K562 (cell line): ENCODE measurements at regions not wholly inside any gene's neighbourhood (a gene's known extent, or its start where the extent isn't known, plus 50 kb on each side); places are given as distances from the start of the nearest gene placed in this dataset.

ENCODE experiments used
- ATAC-seq: fragments of 200-7000 bp; cut with Tn5 transposase; 3 replicates; pipeline ENCODE4 v1.9.1; 2020; ENCODE audit warnings: moderate library complexity
- BruUV-seq: library from RNA; stranded (reverse); fragments of 400-500 nt; replicated peaks from 2 replicates; lab custom pipeline; 2021; lab: Mats Ljungman, UMichigan
- CTCF ChIA-PET: fragments of 300-600 bp; formaldehyde crosslinking; extraction: SDS; loops from one replicate; lab custom pipeline; 2021; ENCODE audit warnings: low intra/inter-chr PET ratio; lab: Yijun Ruan, JAX
- POLR2A ChIA-PET: fragments of 300-600, 350-650 bp; sonication (Branson Sonifier 250); formaldehyde crosslinking; extraction: SDS; loops from one replicate; lab custom pipeline; 2021; ENCODE audit warnings: antibody characterized with exemption, inconsistent platforms; lab: Yijun Ruan, JAX
- DNase-seq, 4 experiments: peaks; one replicate each; pipeline versions ENCODE4 v3.0.0 to v3.0.0-alpha.2; 2011 to 2018; ENCODE audit warnings: low spot score in 3 of 4, mixed read lengths in 3 of 4; ENCODE audit errors: extremely low read depth in 1 of 4
- FAIRE-seq: peaks from 2 replicates; lab custom pipeline; 2011; peaks lifted over from hg19 to GRCh38; lab: Jason Lieb, UNC
- H2AFZ ChIP-seq: 2 replicates; pipeline ENCODE4 v1.6.0; 2011; ENCODE audit warnings: low read depth, low read length, control low read depth, inconsistent platforms
- H3K27ac ChIP-seq: fragments of 200-600 bp; 3 replicates; pipeline ENCODE4 v1.8.0; 2011; ENCODE audit warnings: low read depth, mild to moderate bottlenecking, control low read depth, inconsistent platforms, low read length, moderate library complexity, mixed read lengths; ENCODE audit errors: extremely low read depth
- H3K27me3 ChIP-seq, 2 experiments: fragments of 300-600 bp in 1 of 2; 2 replicates in 1 of 2; 3 replicates in 1 of 2; pipeline versions ENCODE4 v1.6.0 to v1.8.0; 2011; ENCODE audit warnings: inconsistent platforms in 2 of 2, low read length in 2 of 2, mild to moderate bottlenecking in 1 of 2, mixed read lengths in 1 of 2, moderate library complexity in 1 of 2; ENCODE audit not compliant: control insufficient read depth in 2 of 2, insufficient read depth in 2 of 2
- H3K36me3 ChIP-seq: fragments of 300-600 bp; 3 replicates; pipeline ENCODE4 v1.8.0; 2011; ENCODE audit warnings: mild to moderate bottlenecking, low read length, inconsistent platforms; ENCODE audit not compliant: control insufficient read depth, insufficient read depth
- H3K4me1 ChIP-seq, 2 experiments: fragments of 200-600 bp in 1 of 2; replicated peaks in 1 of 2; 2 replicates in 1 of 2; 3 replicates in 1 of 2; pipeline versions ENCODE4 v1.5.1 to v1.8.0; 2011; ENCODE audit warnings: inconsistent platforms in 2 of 2, low read length in 2 of 2, mild to moderate bottlenecking in 1 of 2, mixed read lengths in 1 of 2, moderate library complexity in 1 of 2; ENCODE audit not compliant: control insufficient read depth in 2 of 2, insufficient read depth in 2 of 2
- H3K4me2 ChIP-seq: 2 replicates; pipeline ENCODE4 v1.6.1; 2011; ENCODE audit warnings: low read length, control low read depth, inconsistent platforms, mixed read lengths; ENCODE audit not compliant: insufficient read depth
- H3K4me3 ChIP-seq: fragments of 200-600 bp; sonication (generic), shearing (Covaris generic); 2 replicates; pipeline ENCODE4 v1.5.1; 2016; ENCODE audit warnings: control low read depth, inconsistent platforms
- H3K79me2 ChIP-seq: fragments of 200-600 bp; 3 replicates; pipeline ENCODE4 v1.8.0; 2011; ENCODE audit warnings: low read length, inconsistent platforms; ENCODE audit not compliant: control insufficient read depth, insufficient read depth
- H3K9ac ChIP-seq, 2 experiments: 2 replicates each; pipeline versions ENCODE4 v1.6.0 to v1.6.1; 2011; ENCODE audit warnings: low read depth in 2 of 2, low read length in 2 of 2, control low read depth in 1 of 2, inconsistent platforms in 1 of 2, mild to moderate bottlenecking in 1 of 2, mixed read lengths in 1 of 2; ENCODE audit not compliant: insufficient read depth in 1 of 2
- H3K9me1 ChIP-seq: one replicate; pipeline ENCODE4 v1.6.0; 2011; ENCODE audit warnings: inconsistent platforms, mild to moderate bottlenecking, low read length, moderate library complexity; ENCODE audit not compliant: control insufficient read depth, insufficient read depth
- H3K9me3 ChIP-seq: replicated peaks from 2 replicates; pipeline ENCODE4 v1.5.1; 2011; ENCODE audit warnings: low read depth, low read length, inconsistent platforms; ENCODE audit not compliant: control insufficient read depth, insufficient read depth
- H4K20me1 ChIP-seq: replicated peaks from 2 replicates; pipeline ENCODE4 v1.6.1; 2011; ENCODE audit warnings: low read length, inconsistent platforms, mixed read lengths; ENCODE audit not compliant: control insufficient read depth, insufficient read depth
- HNRNPUL1 ChIP-seq: fragments of 200-400 bp; formaldehyde crosslinking; IDR thresholded peaks from 2 replicates; pipeline ENCODE4 v1.6.1; 2017; ENCODE audit warnings: low read length
- KLF10 ChIP-seq: fragments of 250-450 bp; sonication (Bioruptor Pico); IDR thresholded peaks from 2 replicates; pipeline ENCODE4 v1.6.1; 2021; ENCODE audit warnings: matching md5 sums
- NCOR1 ChIP-seq: fragments of 450-650 bp; IDR thresholded peaks from 2 replicates; pipeline ENCODE4 v1.6.1; 2016; ENCODE audit warnings: mild to moderate bottlenecking, moderate library complexity
- NR4A1 ChIP-seq, 2 experiments: fragments of 250-450 bp in 1 of 2; fragments of 450-650 bp in 1 of 2; sonication (Bioruptor Pico) in 1 of 2; IDR thresholded peaks; 2 replicates each; pipeline versions ENCODE4 v1.4.0 to v1.6.1; 2016 to 2020; ENCODE audit warnings: mild to moderate bottlenecking in 2 of 2, missing compliant biosample characterization in 1 of 2, missing genetic modification characterization in 1 of 2, moderate library complexity in 1 of 2
- PHF21A ChIP-seq: fragments of 450-650 bp; IDR thresholded peaks from 2 replicates; pipeline ENCODE4 v1.6.1; 2017; ENCODE audit warnings: low read depth, borderline replicate concordance
- POLR2G ChIP-seq: fragments of 200-400 bp; formaldehyde crosslinking; IDR thresholded peaks from 2 replicates; pipeline ENCODE4 v1.6.1; 2017; ENCODE audit warnings: low read depth, mild to moderate bottlenecking, antibody characterized with exemption, low read length, moderate library complexity
- SRF ChIP-seq, 2 experiments: fragments of 250-450, 450-650 bp in 1 of 2; sonication (Bioruptor Pico) in 1 of 2; sonication (generic) in 1 of 2; formaldehyde crosslinking; IDR thresholded peaks; 2 replicates each; pipeline versions ENCODE4 v1.5.0 to v1.5.1; 2020 to 2022; ENCODE audit warnings: mild to moderate bottlenecking in 1 of 2, missing genetic modification reagents in 1 of 2
- ZBTB26 ChIP-seq: fragments of 450-650 bp; formaldehyde crosslinking; IDR thresholded peaks from 2 replicates; pipeline ENCODE4 v1.4.0; 2022; ENCODE audit warnings: missing genetic modification characterization
- ZMIZ1 ChIP-seq, 2 experiments: fragments of 150-350 bp in 1 of 2; IDR thresholded peaks; 2 replicates each; pipeline ENCODE4 v1.6.1; 2012 to 2016; ENCODE audit warnings: low read depth in 2 of 2, low read length in 2 of 2, mild to moderate bottlenecking in 1 of 2, moderate library complexity in 1 of 2
- ZNF518B ChIP-seq: fragments of 250-450 bp; sonication (Bioruptor Pico); IDR thresholded peaks from 2 replicates; pipeline ENCODE4 v1.5.0; 2021; ENCODE audit warnings: mild to moderate bottlenecking, moderate library complexity
- ZNF77 ChIP-seq: fragments of 250-450 bp; sonication (Bioruptor Pico); IDR thresholded peaks from 2 replicates; pipeline ENCODE4 v1.5.0; 2020
- WGBS: fragments of 100-300 bp; shearing (Covaris generic); methylation state at CpG from one replicate; pipeline ENCODE4 v1.1.6; 2016; ENCODE audit warnings: low coverage, mixed read lengths; ENCODE audit not compliant: insufficient coverage; ENCODE audit errors: missing lambda C conversion rate; 5-methylcytosine and 5-hydroxymethylcytosine counted together
- in situ Hi-C: fragments of 300-500 bp; cut with MboI; formaldehyde crosslinking; loops from 4 replicates; pipeline ENCODE4 v1.15.0; 2018; ENCODE audit warnings: inconsistent platforms, mixed read lengths
- intact Hi-C: fragments of 100-400 bp; cut with micrococcal nuclease; formaldehyde crosslinking; loops from 2 replicates; pipeline ENCODE4 v1.14.2; 2022
- TF ChIP-seq, protein P1 (sequence below): fragments of 250-450 bp; sonication (Bioruptor Pico); IDR thresholded peaks from 2 replicates; pipeline ENCODE4 v1.4.0; 2020

DNA sequence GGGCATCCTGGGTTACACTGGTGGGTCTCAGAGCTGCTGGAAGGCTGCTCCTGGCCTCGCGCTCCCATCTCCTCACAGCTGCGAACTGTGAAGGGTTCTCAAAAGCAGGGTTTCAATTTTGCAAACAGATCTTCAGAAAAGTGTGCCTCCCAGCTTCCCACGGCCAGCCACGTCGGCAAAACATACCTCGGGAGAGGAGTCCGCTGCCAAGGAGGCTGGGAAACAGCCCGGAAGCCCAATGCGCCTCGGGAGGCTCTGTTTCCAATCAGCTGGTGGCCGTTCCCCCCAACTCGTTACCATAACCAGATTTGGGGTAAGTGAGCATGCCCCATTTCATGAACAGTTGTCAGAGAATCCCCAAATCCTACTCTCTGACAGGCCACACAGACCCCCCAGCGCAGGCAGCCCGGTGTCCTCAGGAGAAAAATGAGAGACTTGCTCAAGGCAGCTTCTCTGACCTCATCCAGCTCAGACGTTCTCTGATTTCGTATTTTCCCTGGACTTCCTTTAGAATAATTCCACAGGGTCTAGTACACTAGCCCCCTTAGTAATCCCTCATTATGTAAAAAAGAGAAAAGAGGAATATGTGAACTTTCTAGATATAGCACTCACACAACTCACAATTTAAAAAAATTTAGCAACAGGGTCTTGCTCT is 98.4 kb downstream of the SNX5 start:
- H2AFZ ChIP-seq, result no peak overlapping the region
- H3K4me3 ChIP-seq, result no peak overlapping the region
- H3K79me2 ChIP-seq, result no peaks in the 10 kb centered on the region
- no peak overlapping the region for H3K9ac ChIP-seq
- H3K27ac ChIP-seq, result no peak overlapping the region
- DNase-seq (no peak), FAIRE-seq (no peak), ATAC-seq (no peak)
- H3K4me1 ChIP-seq, result no peaks in the 10 kb centered on the region; a peak in 1 of 5 replicates
- no peak overlapping the region for H3K4me2 ChIP-seq
- H3K9me1 ChIP-seq, result no peaks in the 10 kb centered on the region
- WGBS, result 3% methylated on average over 14 of the region's 17 CpGs
- no peaks in the 10 kb centered on the region for H4K20me1 ChIP-seq
- no TSS peak for BruUV-seq
- H3K9me3 ChIP-seq, result no peaks in the 10 kb centered on the region
- no peaks in the 10 kb centered on the region for H3K36me3 ChIP-seq
- intact Hi-C loops (no loop called here), in situ Hi-C loops (no loop called here)
- H3K27me3 ChIP-seq, result peaks cover 2 to 20% of the 10 kb centered on the region in 2 experiments; a peak in 4 of 5 replicates
- POLR2A ChIA-PET, result interaction anchor here (0.6 kb wide), 2 partner anchors 10 to 164 kb away, joined by 3 read pairs; no protein-coding TSS in a partner anchor
- CTCF ChIA-PET, result no interaction called here
- TF ChIP-seq, protein P1, sequence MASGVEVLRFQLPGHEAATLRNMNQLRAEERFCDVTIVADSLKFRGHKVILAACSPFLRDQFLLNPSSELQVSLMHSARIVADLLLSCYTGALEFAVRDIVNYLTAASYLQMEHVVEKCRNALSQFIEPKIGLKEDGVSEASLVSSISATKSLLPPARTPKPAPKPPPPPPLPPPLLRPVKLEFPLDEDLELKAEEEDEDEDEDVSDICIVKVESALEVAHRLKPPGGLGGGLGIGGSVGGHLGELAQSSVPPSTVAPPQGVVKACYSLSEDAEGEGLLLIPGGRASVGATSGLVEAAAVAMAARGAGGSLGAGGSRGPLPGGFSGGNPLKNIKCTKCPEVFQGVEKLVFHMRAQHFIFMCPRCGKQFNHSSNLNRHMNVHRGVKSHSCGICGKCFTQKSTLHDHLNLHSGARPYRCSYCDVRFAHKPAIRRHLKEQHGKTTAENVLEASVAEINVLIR (CRISPR knock-in tag), result no peak
- TF ChIP-seq ZMIZ1 (IDR thresholded peaks at IDR 0.05; ENCODE audit: low read depth in 2 of 2, low read length in 2 of 2) (no peak), POLR2G (no peak), KLF10 (no peak), ZNF77 (CRISPR knock-in tag) (no peak), PHF21A (no peak), ZNF518B (CRISPR knock-in tag) (no peak), SRF (CRISPR knock-in tag; IDR thresholded peaks at IDR 0.05) (no peak), HNRNPUL1 (no peak), ZBTB26 (no peak), NCOR1 (no peak), NR4A1 (CRISPR knock-in tag; IDR thresholded peaks at IDR 0.05) (no peak), NR4A1 (tag; IDR thresholded peaks at IDR 0.05) (no peak)
